WI38 (cell line): ENCODE measurements at regions not wholly inside any gene's neighbourhood (a gene's known extent, or its start where the extent isn't known, plus 50 kb on each side); places are given as distances from the start of the nearest gene placed in this dataset.

Experiments
- H3K4me3 ChIP-seq: 2 replicates; pipeline ENCODE4 v1.5.1; 2011; ENCODE audit warnings: low read depth, mild to moderate bottlenecking, control low read depth, low read length
- TF ChIP-seq, protein P1 (sequence below): IDR thresholded peaks from 2 replicates; pipeline ENCODE4 v1.5.1; 2012; ENCODE audit warnings: low read depth, mild to moderate bottlenecking, control low read depth, low read length

DNA sequence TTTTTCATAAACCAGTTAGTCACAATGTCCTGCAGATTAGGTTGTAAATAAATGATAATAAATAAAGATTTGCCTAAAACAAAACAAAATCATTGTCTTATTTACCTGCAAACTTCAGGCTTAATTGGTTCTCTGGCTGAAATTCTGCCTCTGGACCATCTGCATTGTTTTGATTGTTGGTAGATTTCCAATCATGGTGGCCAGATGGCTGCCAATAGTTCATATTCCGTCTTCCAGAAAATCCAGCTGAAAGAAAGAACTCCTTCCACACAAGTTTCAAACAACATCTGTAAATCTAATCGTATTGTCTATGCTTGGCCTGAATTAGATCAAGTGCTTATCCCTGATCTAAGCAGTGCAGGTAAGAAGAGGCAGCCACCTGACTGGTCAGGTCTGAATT lies 771.1 kb upstream of the ZEB2 start:
- TF ChIP-seq, protein P1, sequence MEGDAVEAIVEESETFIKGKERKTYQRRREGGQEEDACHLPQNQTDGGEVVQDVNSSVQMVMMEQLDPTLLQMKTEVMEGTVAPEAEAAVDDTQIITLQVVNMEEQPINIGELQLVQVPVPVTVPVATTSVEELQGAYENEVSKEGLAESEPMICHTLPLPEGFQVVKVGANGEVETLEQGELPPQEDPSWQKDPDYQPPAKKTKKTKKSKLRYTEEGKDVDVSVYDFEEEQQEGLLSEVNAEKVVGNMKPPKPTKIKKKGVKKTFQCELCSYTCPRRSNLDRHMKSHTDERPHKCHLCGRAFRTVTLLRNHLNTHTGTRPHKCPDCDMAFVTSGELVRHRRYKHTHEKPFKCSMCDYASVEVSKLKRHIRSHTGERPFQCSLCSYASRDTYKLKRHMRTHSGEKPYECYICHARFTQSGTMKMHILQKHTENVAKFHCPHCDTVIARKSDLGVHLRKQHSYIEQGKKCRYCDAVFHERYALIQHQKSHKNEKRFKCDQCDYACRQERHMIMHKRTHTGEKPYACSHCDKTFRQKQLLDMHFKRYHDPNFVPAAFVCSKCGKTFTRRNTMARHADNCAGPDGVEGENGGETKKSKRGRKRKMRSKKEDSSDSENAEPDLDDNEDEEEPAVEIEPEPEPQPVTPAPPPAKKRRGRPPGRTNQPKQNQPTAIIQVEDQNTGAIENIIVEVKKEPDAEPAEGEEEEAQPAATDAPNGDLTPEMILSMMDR: no peak
- no peak overlapping the region for H3K4me3 ChIP-seq

DNA sequence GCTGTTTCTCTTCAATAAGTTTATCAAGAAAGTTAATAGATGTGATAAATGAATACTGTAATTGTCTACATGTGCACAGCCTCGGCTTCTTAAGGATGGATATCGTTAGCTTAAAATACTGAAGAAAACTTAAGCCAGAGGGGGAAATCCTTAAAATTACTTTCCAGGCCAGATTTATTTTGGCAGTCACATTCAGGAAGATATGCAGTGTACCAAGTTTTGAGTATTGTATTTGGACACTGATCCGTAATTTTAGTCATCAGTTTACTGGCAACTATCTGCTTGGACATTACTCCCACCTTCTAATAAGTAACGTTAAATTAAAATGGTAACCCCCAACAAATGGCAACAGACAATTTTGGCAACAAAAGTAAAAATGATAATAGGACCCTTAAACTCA lies 770.0 kb upstream of the ZEB2 start:
- TF ChIP-seq, protein P1: no peak
- H3K4me3 ChIP-seq: no peak overlapping the region

DNA sequence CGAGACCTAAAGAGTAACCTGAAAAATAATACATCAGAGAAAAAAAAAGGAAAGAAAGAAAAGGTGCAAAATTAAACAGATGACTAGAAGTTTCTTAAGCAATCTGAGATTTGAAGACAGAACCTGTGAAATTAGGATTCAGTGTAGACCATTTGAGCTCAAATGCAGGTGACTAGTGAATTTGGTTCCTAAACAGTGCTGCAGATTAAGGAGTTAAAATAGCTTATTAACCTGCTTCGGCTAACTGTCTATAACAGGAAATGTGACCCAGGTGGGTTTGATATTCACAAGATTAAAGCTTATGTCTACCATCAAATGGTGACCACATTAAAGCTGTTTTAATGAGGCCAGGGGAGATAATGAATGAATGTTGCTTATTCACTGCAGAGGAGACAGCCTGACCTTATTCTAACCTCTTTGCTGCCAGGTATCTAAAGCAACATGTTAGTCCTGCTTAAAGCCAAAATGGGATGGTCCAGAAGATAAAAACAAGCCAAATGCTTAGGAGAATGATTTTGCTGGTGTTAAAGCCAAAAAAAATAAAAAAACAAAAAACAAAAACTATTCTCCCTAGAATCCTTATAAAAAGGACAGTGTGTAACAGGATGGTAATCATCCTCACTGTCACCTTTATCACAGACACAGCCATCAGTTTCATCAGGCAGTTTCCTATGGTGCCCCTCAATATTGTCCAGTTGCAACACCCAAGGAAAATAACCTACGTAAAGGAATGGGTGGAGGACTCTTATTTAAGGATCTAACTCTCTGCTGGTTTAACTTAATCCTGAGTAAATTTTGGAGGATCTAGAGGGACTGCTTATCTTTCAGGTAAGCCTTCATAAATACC lies 769.0 kb upstream of the ZEB2 start:
- TF ChIP-seq, protein P1: no peak
- no peak overlapping the region for H3K4me3 ChIP-seq

DNA sequence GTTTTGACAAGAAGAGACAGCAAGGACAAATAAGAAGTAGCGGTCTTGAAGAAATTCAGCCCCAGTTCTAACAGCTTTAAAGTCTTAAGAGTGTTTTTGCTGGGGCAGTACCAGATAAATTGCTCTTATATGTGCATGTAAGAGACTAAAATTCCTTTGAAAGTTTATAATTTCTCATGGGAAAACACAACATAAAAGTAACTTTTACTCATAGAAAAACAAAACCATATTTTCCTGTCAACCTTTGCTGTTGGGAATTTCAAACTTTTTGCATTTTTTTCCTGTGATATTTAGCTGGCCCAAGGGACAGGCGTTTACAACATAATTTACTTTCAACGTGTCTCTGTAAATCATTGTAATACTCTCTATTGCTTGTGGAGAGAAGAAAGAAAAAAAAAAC lies 767.8 kb upstream of the ZEB2 start:
- TF ChIP-seq, protein P1: no peak
- H3K4me3 ChIP-seq: no peak overlapping the region

DNA sequence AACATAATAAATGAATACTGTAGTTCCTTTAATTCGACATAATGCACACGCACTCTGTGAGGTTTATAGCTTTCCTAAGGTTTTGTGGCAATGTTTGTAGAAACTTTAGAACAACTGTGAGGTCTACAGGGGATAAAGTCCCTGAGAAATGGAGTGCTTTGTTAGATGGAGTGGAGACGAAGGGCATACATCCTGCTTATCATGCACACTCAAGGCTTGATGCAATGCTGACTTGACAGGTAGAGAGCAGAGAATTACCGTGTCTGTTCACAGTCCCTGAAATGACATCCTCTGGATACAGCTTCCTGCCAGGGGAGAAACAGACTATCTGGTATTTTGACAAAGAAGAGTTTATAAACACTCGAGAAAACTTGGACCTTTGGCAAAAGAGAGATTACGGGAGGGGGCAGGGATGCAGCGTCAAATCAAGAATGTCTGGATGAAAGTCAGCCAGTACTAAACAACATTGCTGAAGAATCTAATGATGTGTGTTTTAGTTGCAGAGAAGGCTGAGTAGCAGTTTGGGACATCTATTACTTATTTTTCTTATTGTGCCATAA lies 766.9 kb upstream of the ZEB2 start:
- H3K4me3 ChIP-seq: no peak overlapping the region
- TF ChIP-seq, protein P1: no peak

DNA sequence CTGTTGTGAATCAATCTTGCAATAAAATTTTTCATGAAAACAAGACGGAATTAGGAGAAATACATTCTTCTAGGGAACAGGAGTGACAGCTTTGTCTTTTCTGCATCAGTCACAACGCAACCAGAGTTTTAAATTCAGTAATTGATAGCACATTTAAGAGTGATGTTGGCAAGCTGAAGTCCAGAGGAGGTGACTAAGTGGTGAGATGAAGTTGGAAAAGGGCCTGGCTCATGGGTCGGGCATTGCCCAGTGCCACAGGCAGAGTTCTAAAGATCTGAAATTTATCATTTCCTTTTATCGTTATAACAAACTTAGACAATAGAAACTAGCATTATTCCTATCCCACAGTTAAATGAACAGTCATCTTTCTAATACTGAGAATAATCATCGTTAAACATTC lies 764.6 kb upstream of the ZEB2 start:
- TF ChIP-seq, protein P1: no peak
- H3K4me3 ChIP-seq: no peak overlapping the region

DNA sequence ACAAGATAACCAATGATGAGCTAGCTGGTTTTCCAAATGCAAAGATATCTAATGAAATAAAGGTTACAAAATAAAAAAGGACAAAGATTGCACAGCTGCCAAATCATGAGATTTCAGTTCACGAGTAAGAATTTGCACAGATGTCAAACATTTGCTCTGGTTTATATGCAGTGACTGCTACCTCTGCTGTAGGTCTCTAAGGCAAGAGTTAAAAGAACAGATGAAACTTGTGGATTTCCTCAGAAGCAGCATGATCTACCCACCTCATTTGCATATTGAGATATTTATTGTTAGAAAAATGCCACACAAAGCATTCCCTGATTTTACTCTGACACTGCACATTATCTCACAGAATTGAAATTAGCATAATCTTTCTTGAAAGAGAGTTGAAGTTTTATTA lies 763.2 kb upstream of the ZEB2 start:
- H3K4me3 ChIP-seq: no peak overlapping the region
- TF ChIP-seq, protein P1: no peak
